ENCODE measurements at regions not wholly inside any gene's neighbourhood (a gene's known extent, or its start where the extent isn't known, plus 50 kb on each side); places are given as distances from the start of the nearest gene placed in this dataset.

- ChIA-PET CTCF (ENCODE audit: low intra/inter-chr PET ratio, low total read pairs) (no interaction called here), POLR2A (no interaction called here)
- 0% methylated on average over 2 of the region's 2 CpGs for WGBS (ENCODE audit: low lambda C conversion rate)
- DNase-seq (ENCODE audit: low spot score): no peak
- no TSS peak for BruUV-seq (replicated peaks)
- Histone ChIP-seq H3K27ac (ENCODE audit: extremely low read length, insufficient read depth, low read length) (no peak overlapping the region), H2AFZ (ENCODE audit: low read length) (no peak overlapping the region), H3K9me3 (ENCODE audit: low read length) (no peaks in the 10 kb centered on the region), H3K27me3 (ENCODE audit: control insufficient read depth in 1 of 2, insufficient read depth in 2 of 2, low read length in 2 of 2) (no peaks in the 10 kb centered on the region), H3K4me1 (ENCODE audit: insufficient read depth, low read length) (peaks cover 6% of the 10 kb centered on the region), H3K4me3 (replicated peaks in 1 of 3; ENCODE audit: insufficient read depth in 1 of 3, low read depth in 2 of 3, low read length in 3 of 3) (no peak overlapping the region), H3K4me2 (ENCODE audit: low read depth, low read length) (no peak overlapping the region), H4K20me1 (ENCODE audit: insufficient read depth, low read length) (no peaks in the 10 kb centered on the region), H3K9ac (ENCODE audit: insufficient read depth, low read depth, low read length) (no peak overlapping the region), H3K79me2 (ENCODE audit: insufficient read depth, low read length) (no peaks in the 10 kb centered on the region), H3K36me3 (replicated peaks in 1 of 2; ENCODE audit: control insufficient read depth in 1 of 2, insufficient read depth in 2 of 2, low read length in 2 of 2) (no peaks in the 10 kb centered on the region)
- no peak for FAIRE-seq
- in situ Hi-C loops (cut with HindIII; ENCODE audit: extremely low pct_ligation_motif_present, low pct_unique_long_range_greater_than_20kb) (no loop called here), intact Hi-C loops (cut with micrococcal nuclease; ENCODE audit: unreplicated experiment) (no loop called here)
- no peak for ATAC-seq
- TF ChIP-seq ZNF691 (CRISPR knock-in tag; IDR thresholded peaks at IDR 0.05; ENCODE audit: borderline replicate concordance, low read depth) (no peak), ZNF557 (CRISPR knock-in tag; IDR thresholded peaks at IDR 0.05) (no peak), ZNF780A (CRISPR knock-in tag; IDR thresholded peaks at IDR 0.05) (no peak), ZHX1 (CRISPR knock-in tag; IDR thresholded peaks at IDR 0.05; ENCODE audit: low read depth) (no peak), DMAP1 (CRISPR knock-in tag; IDR thresholded peaks at IDR 0.05) (no peak), ZNF670 (CRISPR knock-in tag; IDR thresholded peaks at IDR 0.05; ENCODE audit: borderline replicate concordance) (no peak), ZSCAN22 (CRISPR knock-in tag; IDR thresholded peaks at IDR 0.05) (no peak), ZNF496 (CRISPR knock-in tag; IDR thresholded peaks at IDR 0.05; ENCODE audit: insufficient replicate concordance) (no peak), ZNF362 (CRISPR knock-in tag; IDR thresholded peaks at IDR 0.05; ENCODE audit: borderline replicate concordance) (no peak), YY1 (IDR thresholded peaks at IDR 0.05; ENCODE audit: insufficient read depth, insufficient replicate concordance, low read depth, low read length) (no peak), MAFK (conservative IDR thresholded peaks at IDR 0.05 in 1 of 2, IDR thresholded peaks at IDR 0.05 in 1 of 2; ENCODE audit: low read length in 2 of 2) (no peak), FUBP1 (CRISPR knock-in tag; IDR thresholded peaks at IDR 0.05; ENCODE audit: borderline replicate concordance) (no peak), KLF11 (CRISPR knock-in tag; IDR thresholded peaks at IDR 0.05) (no peak), RFX1 (IDR thresholded peaks at IDR 0.05) (no peak), EZH2 (conservative IDR thresholded peaks at IDR 0.05; ENCODE audit: low read depth, low read length) (no peak)
Observed at GRCh38 chr16:75947626-75948239, 221.4 kb upstream of the CPHXL start.

Data from HepG2 (cell line).